Amniotic stem cell (primary cell): ENCODE measurements at regions not wholly inside any gene's neighbourhood (a gene's known extent, or its start where the extent isn't known, plus 50 kb on each side); places are given as distances from the start of the nearest gene placed in this dataset.
"Not testable (repeated sequence)": the region's sequence is repeated elsewhere in the genome, so short reads cannot be mapped to it uniquely, and the experiment has no call there.

Experiments used
- DNase-seq: peaks from one replicate; lab custom pipeline; 2025; lab: John Stamatoyannopoulos, UW

- no peak for DNase-seq
Observed at GRCh38 chr2:76268484-76268883, 557.8 kb upstream of the GCFC2 start.

GRCh38 chr2:76257802-76258201 lies 547.1 kb upstream of the GCFC2 start:
- DNase-seq: no peak

- DNase-seq: no peak
Observed at GRCh38 chr2:76256458-76257088, 545.9 kb upstream of the GCFC2 start.

- DNase-seq: no peak
Observed at GRCh38 chr2:76252704-76253103, 542.0 kb upstream of the GCFC2 start.

GRCh38 chr2:76251342-76251741 lies 540.6 kb upstream of the GCFC2 start:
- DNase-seq: no peak

- DNase-seq: no peak
Observed at GRCh38 chr2:76247006-76247405, 536.3 kb upstream of the GCFC2 start.

GRCh38 chr2:76211991-76212985 lies 501.6 kb upstream of the GCFC2 start:
- DNase-seq: no peak

- DNase-seq: no peak
Observed at GRCh38 chr2:76210551-76210950, 499.8 kb upstream of the GCFC2 start.

GRCh38 chr2:76204048-76204447 lies 493.3 kb upstream of the GCFC2 start:
- no peak for DNase-seq

GRCh38 chr2:76202866-76203265 lies 492.2 kb upstream of the GCFC2 start:
- no peak for DNase-seq

GRCh38 chr2:76197842-76198448 lies 487.2 kb upstream of the GCFC2 start:
- peak; percentile 11 for DNase-seq

- no peak for DNase-seq
Observed at GRCh38 chr2:76197428-76197827, 486.7 kb upstream of the GCFC2 start.

GRCh38 chr2:76194031-76194775 lies 483.5 kb upstream of the GCFC2 start:
- DNase-seq: no peak

GRCh38 chr2:76193089-76193488 lies 482.4 kb upstream of the GCFC2 start:
- DNase-seq: no peak

GRCh38 chr2:76188334-76189008 lies 477.8 kb upstream of the GCFC2 start:
- no peak for DNase-seq

GRCh38 chr2:76187415-76187814 lies 476.7 kb upstream of the GCFC2 start:
- DNase-seq: no peak

- no peak for DNase-seq
Observed at GRCh38 chr2:76180676-76181075, 470.0 kb upstream of the GCFC2 start.

GRCh38 chr2:76178610-76179009 lies 467.9 kb upstream of the GCFC2 start:
- no peak for DNase-seq

- DNase-seq: no peak
Observed at GRCh38 chr2:76175295-76175694, 464.6 kb upstream of the GCFC2 start.

- no peak for DNase-seq
Observed at GRCh38 chr2:76174505-76174904, 463.8 kb upstream of the GCFC2 start.

GRCh38 chr2:76173206-76173605 lies 462.5 kb upstream of the GCFC2 start:
- DNase-seq: not testable (repeated sequence)
